ENCODE measurements at regions not wholly inside any gene's neighbourhood (a gene's known extent, or its start where the extent isn't known, plus 50 kb on each side); places are given as distances from the start of the nearest gene placed in this dataset.

DNA sequence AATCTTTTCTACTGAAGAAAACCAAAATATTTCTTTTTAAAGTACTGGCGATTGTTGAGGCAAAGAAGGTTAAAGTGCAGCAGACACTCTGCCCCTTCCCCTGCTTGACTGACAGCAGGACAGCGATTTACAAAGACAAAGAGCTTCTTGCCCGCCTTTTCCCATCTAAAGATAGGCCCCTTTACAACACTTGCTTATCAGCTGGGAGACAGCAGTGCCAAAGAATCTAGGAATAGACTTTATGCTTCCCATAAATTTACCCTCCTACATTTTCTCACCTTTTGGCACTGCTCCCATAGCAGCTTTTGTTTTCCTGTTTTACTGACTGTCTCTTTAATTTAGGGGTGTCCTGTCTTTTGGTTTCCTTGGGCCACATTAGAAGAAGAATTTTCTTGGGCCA, 824.1 kb downstream of the CCSER2 start:
- no peak for DNase-seq

DNA sequence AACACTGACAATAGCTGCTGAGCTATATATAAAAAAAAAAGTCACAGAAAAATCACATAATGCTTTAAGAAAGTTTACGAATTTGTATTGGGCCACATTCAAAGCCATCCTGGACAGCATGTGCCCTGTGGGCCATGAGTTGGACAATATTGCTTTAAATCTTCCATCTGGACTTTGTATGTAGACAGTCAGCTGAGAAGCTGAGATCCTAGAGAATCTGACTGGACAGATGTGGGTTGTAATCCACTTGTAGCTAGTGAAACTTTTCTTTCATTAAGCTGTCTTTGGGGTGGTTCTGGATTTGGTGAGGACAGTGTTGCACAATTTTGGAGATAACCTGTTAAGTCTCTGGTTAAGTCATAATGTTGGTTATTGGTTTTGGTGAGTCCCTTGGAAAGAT, 824.5 kb downstream of the CCSER2 start:
- DNase-seq = no peak

DNA sequence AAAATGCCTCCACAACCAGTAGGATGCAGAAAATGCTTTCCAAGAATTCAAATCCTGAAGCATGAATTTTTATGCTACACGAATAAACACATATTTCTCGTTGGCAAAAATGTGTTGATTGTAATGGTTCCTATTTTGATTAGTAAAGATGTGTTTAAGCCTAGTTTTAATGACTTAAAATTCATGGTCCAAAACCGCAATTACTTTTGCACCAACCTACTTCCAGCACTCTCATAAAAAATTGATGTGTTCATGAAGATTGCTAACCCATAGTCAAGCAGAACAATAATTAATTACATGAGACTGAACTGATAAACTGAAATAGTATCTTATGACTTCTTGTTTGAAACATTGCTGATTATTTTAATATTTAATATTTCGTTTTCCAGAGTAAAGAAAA, 828.8 kb downstream of the CCSER2 start:
- no peak for DNase-seq

DNA sequence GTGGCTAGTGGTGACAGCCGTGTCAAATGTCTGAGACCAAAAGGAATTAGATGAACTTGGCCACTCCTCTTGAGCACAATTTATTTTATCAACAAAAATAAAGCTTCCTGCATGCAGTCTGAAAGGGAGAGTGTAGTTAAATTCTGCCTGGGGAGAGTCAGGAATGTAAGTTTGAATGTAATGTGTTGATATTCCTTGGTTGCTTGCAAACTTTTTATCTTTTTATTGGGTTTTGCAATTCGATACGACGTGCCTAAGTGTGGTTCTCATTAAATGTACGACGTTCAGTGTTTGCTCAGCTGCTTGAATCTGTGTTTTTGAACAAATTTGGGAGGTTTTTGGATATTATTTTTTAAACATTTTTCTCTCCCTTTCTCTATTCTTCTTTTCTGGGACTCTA, 839.9 kb downstream of the CCSER2 start:
- peak; percentile 8 for DNase-seq

DNA sequence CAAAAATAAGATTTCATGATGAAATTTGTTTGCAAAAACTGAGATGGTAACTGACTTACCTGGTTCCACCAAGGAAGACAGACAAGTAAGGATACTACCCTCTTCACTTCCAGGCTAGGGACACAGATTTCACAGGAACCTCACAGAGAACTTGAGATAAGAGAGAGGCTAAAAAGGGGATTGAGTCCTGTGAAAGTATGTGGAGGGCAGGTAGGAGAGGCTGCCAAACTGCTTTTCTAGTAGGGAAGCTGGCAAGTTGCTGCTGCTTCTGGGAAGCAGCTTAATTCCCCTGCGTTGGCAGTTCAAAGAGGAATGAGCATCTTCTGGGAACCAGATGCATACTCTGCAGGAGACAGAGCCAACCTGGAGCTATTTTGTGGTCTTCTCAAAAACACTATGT, 841.6 kb downstream of the CCSER2 start:
- DNase-seq = no peak

DNA sequence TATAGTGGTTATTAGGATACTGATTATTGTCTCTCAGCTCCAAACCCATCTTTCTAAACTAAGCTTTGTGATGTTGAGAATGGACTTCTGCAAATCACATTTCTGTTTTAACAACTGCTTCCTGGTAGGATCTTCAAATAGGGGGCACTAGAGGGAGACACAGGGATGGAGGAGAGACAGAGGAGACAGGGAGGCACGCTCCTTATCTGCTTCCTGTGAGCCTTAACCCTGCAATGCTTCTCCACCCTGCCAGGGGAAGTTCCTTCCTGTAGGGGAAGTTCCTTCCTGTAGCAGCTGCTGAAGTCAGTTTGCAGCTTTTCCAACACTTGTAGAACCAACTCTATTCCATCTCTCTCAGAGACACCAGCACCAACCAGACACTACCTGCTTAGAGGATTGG, 847.2 kb downstream of the CCSER2 start:
- no peak for DNase-seq

DNA sequence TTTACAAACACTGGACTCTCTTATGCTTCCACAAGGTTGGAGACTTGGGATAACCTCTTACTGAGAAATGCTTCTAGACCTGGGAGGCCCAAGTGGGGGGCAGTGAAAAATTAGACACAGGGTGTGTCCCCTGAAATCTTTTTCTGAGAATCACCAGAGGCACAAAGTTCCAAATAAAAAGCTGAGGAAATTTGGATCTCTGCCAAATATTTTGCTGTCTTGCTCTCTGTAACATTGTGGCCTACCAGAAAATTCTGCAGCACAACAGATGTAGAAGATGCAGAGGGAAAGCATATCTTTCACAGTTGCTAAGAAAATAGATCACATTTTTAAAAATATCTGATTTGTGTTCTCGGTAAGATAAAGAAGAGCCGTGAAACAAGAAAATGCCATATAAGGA, 849.4 kb downstream of the CCSER2 start:
- DNase-seq = no peak

DNA sequence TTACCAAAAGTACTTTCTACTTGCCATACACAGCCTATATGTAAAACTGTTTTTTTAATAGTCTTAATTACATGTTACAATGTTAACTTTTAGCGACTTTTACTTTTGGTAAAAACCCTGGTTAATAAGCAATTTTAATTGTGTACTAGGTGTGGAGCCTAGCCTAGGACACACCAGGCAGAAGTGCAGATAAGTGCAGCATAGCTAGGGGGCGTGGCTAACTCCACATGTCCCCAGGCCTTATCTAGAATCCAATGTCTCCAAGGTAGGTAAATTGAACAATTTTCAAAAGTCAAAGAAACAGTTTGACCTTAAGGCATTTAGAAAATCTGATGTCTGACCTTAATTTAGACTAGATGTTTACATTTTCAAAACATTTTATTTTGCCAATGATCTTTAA, 858.7 kb downstream of the CCSER2 start:
- no peak for DNase-seq

DNA sequence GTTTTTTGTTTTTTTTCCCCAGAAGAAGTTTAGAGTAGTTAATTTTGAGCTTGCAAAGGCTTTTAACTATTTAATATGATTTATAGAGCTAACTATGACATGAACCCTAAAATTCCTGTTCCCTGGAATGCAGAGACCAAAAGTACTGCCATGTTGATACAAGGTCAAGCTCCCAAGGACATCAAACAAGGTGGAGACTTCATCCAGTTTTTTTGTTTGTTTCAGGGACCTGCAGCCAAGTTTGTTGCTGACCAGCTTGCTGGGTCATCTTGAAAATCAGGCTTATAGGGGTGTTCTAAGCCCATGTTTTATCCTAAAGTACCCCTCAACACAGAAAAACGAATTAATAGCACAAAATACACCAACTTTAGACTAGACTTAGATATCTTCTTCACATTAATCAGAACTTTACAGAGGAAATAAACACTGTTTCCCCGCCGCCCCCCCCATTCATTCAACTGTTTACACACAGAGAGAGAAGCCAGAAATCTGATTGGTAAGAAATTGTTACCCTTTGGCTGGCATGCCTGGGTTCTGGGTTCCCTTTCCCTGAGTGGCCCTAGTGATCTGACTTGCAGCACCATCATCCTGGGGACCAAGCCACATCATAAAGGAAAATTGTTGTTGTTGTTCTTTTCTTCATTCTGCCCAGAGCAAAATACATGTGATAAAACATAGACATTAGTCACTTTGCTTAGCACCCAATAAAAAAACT, 860.5 kb downstream of the CCSER2 start:
- DNase-seq = no peak

DNA sequence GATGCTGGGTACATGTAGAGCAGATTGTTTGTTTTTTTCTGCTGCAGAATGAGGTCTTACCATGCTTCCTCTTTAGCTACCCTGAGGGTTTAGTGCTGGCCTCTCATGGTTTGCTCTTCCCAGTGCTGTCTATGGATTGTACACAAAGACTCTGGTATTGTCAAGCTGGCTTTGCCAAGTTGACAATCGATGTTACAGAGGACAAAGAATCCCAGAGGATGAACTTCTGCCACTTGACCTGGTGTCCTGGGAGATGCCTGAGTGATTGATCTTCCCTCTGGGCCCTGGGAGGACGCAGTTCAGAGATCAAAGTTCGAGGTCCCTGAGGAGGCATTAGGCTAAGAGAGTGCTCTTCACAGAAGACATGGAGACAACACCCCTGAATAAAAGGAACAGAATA, 865.4 kb downstream of the CCSER2 start:
- no peak for DNase-seq

DNA sequence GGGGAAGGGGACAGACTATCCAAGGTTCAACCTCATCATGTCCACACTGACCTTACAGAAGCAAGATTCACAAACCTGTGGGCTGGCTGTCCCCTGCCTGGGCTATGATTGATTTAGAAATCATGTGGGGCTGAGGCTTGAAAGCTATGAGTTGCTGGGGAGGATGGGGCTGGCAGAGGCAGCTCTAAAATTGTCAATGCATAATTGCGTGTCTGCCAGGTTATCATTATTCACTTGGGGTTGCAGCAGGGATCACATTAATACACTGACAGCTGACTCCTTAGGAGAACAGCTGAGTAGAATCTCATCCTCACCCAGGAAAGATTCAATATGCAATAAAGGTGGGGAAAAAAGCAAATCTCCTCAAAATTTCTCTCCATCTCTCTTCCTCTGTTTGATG, 866.3 kb downstream of the CCSER2 start:
- no peak for DNase-seq

DNA sequence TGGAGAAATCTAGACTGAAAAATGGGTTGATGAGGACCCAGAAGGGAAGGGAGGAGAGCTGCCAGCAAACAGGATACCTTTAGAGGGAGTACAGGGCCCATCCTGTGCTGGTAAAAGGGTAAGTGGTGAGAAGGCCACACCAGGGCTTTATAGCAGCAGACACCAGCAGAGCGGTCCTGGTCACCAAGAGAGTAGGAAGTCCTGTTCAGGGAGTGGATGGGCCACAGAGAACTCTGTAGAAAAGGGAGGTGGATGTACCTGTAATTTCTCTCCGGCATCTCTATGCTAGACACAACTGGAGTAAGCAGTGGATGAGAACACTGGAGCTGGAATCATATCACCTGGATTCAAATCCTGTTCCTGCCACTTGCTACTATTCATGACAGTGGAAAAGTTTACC, 867.2 kb downstream of the CCSER2 start:
- DNase-seq = no peak

DNA sequence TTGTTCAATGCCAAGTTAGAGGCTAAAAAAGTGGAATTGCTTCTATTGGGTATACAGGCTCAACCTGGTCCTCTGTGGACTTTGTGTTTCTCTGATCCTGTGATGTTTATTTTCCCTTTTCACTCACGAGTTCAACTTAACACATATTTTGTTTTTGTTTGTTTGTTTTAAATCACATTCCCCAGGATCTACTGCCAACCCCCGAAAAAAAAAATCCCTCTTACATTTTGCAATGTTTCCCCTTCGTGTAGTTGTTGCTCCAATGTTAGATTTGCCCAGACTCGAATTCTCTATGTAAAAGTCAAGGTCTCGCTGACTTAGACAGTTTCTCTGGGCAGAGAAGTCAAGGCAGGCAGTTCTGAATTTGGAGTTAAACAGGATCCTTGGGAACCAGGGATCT, 876.4 kb downstream of the CCSER2 start:
- no peak for DNase-seq

DNA sequence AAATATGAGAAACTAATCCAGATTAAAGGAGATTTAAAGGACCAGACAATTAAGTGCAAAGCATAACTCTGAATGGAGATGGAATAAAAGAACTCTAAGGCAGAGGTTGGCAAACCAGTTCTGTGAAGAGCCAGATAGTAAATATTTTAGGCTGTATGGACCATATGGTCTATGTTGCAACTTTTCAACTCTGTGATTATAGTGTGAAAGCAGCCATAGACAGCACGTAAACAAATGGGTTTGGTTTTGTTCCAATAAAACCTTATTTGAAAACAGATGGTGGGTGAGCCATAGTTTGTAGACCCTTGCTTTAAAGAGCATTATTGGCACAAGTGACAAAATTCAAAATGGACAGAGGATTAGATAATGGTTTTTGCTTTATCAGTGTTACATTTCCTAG, 884.1 kb downstream of the CCSER2 start:
- peak; percentile 6 for DNase-seq

DNA sequence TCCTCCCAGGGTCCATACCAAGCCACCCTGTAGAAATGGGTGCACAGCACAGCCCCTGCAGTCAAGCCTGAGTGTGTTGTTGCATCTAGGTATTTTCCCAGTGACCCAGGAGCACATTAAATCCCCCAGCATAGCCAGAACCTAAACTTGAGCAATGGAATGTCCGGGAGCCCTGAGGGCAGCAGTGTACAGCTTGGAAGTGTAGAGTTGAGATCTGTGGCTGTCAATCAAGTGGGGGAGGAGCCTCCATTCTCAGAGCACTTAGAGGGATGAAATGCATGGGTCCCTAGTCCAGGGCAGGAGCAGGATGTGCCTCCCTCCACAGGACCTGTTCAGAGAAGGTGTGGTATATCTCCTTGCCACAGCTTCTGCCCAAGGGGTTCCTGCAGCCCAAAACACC, 885.1 kb downstream of the CCSER2 start:
- DNase-seq = no peak

DNA sequence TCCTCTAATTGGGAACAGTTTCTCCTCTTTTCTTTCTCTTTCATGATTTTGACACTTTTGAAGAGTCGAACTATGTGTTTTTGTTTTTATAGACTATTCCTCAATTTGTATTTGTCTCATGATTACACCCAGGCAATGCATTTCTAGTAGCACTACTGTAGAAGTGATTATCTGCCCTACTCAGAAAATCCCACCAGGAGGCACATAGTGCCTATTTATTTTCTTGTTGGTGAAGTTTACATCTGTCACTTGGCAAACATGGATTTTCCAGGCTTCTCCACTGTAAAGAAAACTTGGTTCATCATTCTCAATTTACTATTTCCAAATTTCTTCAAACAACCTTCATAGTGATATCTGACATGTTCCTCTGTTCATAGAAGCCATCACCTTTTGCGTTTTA, 893.9 kb downstream of the CCSER2 start:
- no peak for DNase-seq

DNA sequence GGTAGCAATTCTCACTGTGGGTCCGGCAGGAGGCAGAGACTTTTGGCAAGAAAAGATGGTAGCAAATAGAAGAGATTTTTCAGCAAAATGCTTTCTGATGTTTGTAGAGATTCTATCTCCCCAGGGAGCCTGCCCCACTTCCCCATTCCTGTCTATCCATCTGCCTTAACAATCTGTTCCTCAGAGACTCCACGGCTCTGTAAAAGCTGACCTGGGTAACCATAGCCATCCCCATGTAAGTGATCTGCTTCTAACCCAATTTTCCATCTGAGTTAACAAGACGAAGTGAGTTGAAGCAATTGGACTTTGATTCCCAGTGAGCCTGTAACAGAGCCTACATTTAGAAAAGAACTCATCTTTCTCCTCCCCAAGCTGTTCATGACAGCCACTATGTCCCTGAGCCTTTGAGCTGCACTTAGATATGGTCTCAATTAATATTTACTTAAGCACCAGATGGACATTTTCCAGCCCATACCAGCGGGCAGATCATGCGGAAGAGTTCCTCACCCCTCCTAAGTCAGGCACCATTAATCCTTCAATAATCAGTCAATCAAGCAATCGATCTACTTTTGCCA, 896.1 kb downstream of the CCSER2 start:
- no peak for DNase-seq

DNA sequence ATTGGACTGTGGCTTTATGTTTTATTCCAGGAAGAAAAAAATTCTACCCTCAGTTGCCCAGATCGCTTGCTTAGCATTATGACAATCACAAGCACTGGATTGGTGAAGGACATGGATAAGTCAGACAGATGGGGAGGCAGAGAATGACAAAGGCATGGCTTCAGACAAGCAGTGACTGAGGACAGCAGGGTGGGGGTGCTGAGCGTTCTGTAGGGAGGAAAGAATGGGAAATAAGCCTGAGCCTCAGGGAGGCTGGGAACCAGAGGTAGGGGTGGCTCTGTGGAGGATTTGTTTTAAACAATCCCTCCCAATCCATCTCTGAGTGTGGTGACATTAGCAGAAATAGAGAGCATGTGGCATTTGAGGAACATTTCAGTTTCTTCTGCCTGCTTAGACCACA, 896.9 kb downstream of the CCSER2 start:
- no peak for DNase-seq

DNA sequence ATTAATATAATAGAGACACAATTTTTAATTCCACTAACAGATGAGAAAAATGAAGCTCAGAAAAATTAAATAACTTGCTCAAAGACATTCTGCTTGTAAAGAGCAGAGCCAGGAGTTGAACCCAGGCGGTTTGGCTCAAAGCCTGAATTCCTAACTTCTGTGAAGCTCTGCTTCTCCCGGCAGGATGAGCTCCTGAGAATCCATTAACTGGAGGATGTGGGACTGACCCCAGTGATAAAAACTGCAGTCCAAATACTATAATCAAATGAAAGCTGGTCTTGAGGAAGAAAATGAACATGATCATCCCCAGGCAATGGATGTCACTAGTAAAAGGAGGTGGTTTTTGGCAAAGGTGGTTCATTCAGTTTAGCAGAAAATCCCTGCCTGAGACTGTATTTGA, 898.2 kb downstream of the CCSER2 start:
- no peak for DNase-seq

DNA sequence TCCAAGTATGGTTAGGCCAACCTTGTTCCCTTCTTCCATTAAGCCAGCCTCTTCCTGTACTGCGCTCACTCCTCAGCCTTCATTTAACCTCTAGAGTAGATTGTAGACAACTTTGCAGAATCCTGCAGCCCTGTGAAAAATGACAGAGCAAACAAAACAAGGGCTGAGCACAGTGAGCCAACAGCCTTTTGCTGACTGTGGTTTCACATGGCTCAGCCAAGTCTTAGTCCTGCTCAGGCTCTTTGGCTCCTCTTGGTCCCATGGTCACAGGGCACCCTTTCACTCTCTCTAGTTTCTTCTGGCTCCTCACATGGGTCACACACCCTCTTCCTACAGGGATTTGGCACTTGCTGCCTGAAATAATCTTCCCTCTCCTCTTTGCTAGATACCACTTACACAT, 900.3 kb downstream of the CCSER2 start:
- DNase-seq = no peak

DNA sequence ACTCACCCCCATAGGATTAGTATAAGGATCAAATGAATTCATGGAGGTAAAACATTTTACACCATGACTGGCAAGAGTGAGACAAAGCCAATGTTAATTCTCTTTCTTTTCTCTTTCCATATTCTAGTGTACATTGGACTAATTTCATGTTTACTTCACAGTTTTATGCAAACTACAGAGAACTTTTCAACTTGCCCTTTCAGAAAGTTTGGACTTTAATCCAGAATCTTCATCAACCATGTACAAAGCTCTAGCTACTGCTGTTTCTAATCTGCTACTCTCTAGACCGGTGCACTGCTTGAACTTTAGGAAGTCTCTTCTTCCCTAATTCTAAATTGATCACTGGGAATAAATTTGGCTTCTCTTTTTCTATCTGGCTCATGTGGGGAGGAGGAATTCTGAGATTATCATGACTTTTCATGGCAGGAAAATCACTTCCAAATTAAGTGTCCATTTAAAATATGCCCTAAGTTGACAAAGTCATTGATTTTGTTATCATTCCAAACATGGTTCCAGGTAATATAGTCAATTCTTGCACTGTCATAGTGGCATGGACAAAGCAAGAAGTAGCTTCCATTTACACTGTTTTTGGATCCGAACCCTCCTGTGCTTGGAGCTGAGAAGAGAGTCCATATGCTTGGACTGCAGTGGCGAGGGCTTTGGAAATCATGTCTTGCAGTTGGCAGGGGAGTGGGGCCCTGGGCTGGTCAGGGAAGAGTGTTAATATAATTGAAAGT, 903.3 kb downstream of the CCSER2 start:
- DNase-seq = no peak

DNA sequence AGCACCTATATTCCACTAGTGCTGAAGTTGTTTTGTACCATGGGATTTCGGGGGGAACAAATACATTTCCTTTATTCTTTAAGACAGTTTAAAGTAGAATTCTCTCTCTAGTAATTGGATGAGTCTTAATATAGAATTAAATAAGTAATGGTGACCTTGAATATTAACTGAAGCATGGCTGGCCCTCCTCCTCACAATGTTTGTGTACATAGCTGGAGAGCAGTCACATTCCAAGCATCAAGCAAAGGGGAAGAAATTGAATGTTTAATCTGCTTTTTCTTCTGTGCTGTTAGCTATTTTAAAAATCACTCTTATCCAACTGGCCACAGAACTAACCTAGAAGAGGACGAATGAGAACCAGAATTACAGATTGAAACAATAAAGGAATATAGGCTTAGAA, 906.9 kb downstream of the CCSER2 start:
- DNase-seq = no peak

DNA sequence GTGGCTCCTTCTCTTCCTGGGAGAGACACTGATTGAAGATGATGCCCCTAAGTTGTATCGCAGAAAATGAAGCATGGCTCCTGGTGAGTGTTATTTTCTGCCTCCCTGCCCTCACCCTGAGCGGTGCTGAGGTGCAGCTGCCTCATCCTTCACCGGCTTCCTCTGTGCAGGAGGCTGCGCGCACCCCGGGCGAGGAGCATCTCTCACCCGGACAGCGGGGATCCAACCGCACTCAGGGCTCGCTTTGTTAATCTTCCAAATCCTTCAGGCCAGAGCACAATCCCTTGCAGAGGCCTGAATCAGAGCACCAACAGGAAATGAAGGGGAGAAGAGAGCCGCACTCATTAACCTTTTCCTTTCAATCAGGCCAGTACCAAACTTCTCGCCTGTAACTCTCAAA, 910.3 kb downstream of the CCSER2 start:
- DNase-seq = no peak

DNA sequence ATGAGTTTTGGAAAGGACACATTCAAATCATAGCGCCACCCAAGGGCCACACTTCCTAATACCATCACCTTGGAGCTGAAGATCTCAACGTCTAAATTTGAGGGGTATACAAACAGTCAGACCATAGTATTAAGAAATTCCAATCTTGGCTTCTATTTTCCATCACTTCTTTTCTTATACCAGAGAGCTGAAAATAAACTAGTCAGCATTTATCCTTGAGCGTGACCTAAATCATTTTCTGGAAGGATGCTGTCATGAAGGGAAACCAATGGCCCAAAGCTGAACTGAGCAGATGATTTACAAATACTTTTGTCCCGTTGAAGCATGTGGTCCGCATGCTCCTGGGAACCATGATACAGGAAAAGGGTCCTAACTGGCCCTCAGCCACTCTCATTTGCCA, 921.9 kb downstream of the CCSER2 start:
- no peak for DNase-seq

DNA sequence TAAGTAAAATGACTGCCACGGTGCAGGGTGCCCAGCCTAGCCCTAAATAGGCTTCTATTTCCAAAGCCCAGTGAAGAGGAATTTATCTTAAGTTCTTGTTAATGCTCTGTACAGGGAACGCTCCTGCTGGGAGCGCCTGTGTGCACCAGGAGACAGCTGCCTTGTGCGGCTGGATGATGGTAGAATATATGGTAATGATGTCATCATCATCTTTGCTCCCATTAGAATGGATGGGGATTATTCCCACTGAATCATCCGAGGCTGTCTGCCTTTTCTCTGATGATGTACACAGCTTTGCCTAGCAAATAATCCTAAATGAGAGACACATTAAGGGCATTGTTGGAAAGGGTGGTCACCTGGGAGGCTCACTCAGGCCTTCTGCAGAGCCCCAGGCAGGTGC, 928.1 kb downstream of the CCSER2 start:
- no peak for DNase-seq

Measured in NCI-H748 treated with DMSO at 0.1 percent for 48 hours (cell line).